CD4-positive, alpha-beta T cell treated with Interleukin-4 for 1 hour (primary cell): ENCODE measurements at regions not wholly inside any gene's neighbourhood (a gene's known extent, or its start where the extent isn't known, plus 50 kb on each side); places are given as distances from the start of the nearest gene placed in this dataset.
"Not testable (repeated sequence)": the region's sequence is repeated elsewhere in the genome, so short reads cannot be mapped to it uniquely, and the experiment has no call there.

Experiments used
- DNase-seq, 2 donors: peaks; one replicate each; pipeline ENCODE4 v3.0.0-alpha.2; 2020 to 2022

DNA sequence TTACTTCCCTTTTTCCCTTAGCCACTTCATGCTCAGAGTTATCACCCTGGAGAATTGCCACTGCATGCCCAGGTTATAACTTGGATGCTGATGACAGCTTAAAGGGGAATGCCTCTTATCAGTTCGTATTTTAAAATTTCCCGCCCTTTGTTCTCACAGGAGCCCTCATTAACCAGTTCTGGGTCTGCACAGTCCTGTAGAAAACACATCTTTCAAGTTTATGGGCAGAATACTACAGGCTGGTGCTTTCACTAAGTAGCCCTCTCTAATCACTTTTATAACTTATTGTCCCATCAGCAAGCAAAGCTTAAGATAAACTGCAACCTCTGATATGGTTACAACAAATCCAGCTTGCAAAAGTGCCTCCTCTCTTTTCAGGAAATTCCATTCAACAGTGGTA, 587.3 kb upstream of the UBE2E2 start:
- DNase-seq, result no peak

DNA sequence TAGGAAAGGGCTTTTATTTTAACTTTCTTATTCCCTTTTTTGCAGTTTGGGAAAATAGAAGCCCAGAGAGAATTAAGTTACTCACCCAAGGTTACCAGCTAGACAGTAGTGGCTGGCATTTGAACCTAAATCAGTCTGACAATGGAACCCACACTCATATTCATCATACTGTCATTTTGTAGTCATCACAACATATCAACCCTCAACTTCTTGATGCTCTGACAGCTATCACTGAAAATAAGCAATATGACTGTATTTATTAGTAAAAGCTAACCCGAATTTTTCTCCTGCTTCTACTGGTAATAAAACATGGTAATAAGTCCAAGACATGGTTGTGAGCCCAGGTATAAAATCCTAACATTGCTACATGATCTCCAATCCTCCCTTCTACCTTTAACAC, 585.8 kb upstream of the UBE2E2 start:
- DNase-seq, result no peak

DNA sequence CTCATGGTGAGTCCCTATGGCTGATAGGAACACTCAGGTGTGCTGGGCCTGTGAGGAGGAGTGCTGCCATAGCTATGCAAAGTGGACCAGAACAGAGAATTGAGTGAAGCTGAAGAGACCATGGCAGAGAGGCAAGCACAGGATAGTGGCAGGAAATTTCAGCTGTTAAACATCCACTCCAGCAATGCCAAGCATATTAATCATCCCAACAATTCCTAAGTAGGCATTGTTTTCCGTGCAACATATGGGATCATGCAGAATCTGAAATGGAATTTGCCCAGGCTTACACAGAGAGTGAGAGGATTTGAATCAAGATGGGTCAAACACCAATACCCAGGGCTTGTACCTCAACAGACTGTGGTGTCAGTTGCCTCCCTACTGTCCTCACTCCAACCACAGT, 582.6 kb upstream of the UBE2E2 start:
- no peak for DNase-seq

DNA sequence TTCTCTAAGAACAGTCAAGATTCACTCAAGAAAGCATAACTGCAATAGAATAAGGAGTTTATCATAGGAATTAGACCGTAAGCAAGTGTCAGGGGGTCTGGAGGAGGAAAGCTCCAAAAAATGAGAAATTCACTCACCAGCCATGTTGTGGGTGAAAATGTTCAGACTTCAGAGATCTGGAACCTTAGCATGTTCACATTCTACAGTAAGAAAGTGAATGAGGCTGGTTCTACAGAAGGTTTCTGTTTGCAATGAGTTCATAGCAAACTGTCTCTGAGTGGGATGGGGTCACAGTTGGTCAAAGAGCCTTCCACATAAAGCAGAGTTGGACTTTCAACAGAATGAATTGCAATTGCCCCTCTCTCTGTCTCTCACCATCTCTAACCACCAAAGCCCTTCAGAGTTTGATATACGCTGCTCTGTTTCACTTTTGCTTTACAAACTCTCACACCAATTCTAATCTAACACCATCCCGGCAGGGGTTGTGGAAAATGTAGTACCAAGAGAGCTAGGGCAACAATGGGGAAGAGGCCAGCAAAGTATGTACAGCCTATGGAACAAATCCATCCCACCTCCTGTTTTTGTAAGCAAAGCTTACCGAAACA, 581.8 kb upstream of the UBE2E2 start:
- no peak for DNase-seq

DNA sequence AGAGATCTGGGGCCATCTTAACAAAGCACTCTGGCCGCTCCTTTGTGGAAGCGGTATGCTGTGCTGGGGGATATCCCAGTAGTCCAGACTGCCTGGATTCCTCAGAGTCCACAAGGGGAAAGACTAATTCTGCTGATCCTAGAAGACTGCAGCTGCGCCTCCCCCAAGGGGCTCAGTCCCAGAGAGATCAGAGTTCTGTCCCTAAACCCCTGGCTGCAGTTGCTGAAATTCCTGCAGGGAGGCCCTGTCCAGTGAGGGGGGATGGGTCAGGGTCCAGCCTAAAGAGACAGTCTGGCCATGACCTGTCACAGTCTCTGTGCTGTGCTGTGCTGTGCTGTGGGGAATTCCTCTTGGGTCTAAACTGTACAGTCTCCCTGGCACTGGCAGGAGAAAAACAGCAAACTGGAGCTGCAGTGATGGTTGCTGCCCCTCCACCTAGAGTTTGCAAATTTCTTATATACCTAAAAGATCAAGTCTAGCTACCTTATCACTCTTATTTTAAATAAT, 575.1 kb upstream of the UBE2E2 start:
- no peak for DNase-seq

DNA sequence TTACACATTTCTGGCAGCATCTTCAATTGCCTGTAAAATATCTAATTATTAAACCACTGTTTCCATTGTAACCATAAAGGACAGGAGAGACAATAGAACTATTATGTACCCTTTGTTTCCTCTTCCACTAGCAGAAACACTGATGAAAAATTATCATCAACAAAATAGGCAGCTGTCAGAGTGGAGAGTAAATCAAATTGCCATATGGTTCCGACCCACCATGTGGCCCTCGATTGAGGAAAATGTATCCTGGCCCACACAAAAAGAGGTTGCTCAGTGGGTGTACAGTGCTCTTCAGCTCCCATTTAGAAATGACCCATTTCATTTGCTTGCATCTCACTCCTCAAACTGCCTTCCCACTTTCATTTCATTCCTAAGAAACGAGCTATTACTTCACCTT, 570.6 kb upstream of the UBE2E2 start:
- no peak for DNase-seq

DNA sequence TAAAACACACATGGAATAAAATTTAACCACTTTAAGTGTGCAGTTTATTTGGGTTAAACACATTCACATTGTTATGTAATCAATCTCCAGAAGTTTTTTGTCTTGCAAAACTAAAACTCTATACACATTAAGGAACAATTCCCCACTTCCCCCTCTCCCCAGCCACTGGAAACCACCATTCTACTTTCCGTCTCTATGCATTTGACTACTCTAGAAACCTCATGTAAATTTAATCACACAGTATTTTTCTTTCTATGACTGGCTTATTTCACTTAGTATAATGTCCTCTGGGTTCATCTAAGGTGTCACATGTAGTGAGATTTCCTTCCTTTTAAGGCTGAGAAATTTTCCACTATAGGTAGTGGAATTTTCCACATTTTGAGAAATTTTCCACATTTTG, 568.7 kb upstream of the UBE2E2 start:
- no peak for DNase-seq

DNA sequence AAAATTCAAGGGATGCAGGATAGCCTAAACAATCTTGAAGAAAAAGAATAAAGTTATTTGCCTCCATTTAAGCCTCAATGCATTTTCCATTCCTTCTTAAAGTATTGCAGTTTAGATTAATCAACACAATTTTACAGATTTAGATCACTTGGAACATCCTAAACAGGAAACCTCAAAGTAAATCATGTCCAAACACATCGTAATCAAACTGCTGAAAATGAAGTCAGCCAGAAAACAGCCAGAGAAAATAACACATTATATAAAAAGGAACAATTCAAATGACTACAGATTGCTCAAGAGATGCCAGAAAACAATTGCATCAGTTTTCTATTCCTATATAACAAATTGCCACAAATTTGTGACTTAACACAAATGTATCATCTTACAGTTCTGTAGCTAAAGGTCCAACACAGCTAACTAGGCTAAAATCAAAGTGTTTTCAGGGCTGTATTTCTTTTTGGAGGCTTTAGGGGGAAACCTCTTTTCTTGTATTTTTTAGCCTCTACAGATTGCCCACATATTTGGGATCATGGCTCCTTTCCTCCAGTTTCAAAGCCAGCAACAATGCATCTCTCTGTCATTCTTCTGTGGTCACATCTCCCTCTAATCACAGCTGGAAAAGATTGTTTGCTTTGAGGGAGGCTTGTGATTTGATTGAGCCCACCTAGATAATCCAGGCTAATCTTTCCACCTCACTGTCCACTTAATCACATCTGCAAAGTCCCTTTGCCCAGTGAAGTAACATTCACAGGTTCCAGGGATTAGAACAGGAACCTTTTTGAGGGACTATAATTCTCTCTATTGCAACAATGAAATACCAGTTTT, 543.3 kb upstream of the UBE2E2 start:
- DNase-seq, result no peak

DNA sequence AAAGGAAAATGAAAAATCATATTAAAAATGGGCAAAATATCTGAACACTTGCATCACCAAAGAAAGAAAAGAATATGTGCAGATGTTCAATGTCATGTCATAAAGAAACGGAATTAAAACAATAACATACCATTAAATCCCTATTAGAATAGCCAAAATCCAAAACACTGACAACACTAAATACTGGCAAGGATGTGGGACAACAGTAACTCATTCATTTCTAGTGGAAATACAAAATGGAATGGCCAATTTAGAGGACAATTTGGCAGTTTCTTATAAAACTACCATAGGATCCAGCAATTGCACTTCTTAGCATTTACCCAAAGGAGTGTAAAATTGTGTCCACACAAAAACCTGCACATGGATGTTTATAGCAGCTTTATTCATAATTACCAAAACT, 542.5 kb upstream of the UBE2E2 start:
- no peak for DNase-seq

DNA sequence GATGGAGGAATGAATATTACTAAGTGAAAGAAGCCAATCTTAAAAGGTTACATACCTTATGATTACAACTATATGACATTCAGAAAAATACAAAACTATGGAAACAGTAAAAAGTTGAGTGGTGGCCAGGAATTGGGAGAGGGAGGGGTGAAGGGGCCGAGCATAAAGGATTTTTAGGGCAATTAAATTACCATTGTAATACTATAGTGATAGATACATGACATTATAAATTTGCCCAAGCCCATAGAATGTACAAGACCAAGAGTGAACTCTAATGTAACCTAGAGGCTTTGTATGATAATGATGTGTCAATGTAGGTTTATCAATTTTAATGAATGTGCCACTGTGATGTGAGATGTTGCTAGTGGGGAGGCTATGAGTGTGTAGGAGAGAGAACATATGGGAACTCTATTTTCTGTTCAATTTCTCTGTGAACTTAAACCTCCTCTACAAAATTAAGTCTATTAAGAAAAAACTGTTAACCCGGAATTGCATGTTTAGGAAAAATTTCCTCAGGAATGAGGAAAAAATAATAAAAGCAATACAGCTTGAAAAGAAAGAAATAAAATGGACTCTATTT, 541.9 kb upstream of the UBE2E2 start:
- no peak for DNase-seq

DNA sequence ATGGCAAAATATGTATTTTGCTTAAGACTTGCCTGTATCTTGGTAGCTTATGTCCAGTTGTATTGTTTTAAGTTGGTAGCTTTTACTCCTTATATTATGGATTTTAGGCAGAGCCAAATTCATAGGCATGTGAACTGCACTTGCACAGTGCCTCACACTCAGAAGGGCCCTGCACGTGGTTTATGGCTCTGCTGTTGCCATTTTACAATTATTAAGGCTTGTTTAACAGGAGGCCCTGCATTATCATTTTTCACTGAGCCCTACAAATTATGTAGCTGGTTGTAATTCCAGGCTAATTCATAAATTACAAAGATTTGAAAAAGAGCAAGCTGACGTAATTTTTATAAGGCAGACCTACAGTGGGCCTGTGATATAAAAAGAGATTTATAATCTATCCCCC, 537.6 kb upstream of the UBE2E2 start:
- DNase-seq, result no peak

DNA sequence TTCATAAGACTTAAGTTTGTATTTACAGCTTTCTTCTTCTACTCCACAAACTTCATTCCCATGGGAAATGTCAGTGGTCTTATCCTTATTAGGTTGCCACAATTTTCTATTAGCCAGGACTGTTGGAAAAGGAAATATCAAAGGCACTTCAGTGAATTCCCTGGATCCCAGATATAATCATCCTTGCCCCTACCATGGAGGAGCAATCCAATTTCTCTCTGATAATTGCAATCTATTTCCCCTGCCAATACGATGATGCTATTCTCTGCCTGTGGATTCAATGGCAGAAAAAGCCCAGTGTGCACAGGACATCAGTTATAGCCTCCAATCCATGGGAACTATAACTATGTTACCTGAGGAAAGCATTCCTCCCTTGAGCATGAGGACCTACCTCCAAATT, 536.4 kb upstream of the UBE2E2 start:
- DNase-seq, result no peak

DNA sequence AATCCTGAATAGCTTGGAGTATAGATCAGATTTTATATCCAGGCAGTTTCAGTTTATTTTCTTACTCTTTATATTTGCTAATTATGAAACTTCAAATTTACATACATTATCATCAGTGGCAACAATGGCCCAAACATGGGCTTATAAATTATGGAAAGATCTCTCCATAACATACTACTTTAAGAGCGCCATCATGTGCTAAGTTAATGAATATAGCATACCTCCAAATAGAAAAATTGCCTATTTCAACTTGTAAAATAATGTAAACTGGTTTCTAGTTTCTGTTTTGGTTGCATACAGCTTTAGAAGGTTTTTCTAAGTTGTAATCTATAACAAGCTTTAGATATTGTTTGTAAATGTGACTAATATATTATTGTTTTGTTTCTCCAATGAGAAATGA, 531.3 kb upstream of the UBE2E2 start:
- DNase-seq, result no peak

DNA sequence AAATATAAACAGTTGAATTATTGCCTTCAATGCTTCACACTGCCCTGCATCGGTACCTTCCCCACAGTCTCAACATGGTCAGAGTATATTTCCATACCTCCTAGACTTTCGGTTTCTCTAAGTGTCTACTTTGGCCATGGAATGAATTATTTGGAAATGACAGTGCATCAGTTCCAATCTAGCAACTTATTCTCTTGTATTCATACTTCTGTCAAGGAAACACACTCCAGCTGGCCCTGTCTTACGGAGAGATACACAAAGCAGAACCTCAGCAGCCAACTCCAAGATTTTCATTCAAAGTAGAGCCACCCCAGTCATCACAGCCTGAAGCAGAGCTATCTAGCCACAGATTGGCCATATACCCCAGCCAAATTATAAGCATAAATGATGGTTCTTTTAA, 518.4 kb upstream of the UBE2E2 start:
- DNase-seq, result no peak

DNA sequence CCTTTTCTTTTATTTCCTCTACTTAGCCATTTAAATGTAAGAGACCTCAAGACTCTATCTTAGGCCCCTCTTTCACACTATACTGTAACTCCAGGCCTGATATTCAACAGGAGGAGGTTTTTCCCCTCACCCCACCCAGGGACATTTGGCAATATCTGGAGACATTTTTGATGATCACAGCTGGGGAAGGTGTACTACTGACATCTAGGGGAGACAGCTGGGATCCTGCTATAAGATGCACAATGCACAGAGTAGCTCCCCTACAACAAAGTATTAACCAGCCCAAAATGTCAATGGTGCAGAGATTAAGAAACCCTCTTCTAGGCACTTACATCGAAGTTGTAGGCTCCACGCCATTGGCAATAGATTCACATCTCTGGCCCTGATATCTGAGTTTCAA, 517.5 kb upstream of the UBE2E2 start:
- no peak for DNase-seq

DNA sequence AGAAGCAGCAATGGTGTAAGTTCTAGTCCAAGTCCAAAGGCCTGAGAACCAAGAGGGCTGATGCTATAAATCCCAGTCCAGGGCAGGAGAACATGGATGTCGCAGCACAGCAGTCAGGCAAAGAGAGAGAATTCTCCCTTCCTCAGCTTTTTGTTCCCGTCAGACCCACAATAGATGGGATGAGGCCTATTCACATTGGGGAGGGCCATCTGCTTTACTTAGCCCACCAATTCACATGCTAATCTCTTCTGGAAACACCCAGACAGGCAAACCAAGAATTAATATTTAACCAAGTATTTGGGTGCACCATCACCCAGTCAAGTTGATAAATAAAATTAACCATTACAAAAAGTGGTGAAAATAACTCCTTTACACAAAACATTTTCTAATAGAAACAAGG, 511.7 kb upstream of the UBE2E2 start:
- DNase-seq, result no peak

DNA sequence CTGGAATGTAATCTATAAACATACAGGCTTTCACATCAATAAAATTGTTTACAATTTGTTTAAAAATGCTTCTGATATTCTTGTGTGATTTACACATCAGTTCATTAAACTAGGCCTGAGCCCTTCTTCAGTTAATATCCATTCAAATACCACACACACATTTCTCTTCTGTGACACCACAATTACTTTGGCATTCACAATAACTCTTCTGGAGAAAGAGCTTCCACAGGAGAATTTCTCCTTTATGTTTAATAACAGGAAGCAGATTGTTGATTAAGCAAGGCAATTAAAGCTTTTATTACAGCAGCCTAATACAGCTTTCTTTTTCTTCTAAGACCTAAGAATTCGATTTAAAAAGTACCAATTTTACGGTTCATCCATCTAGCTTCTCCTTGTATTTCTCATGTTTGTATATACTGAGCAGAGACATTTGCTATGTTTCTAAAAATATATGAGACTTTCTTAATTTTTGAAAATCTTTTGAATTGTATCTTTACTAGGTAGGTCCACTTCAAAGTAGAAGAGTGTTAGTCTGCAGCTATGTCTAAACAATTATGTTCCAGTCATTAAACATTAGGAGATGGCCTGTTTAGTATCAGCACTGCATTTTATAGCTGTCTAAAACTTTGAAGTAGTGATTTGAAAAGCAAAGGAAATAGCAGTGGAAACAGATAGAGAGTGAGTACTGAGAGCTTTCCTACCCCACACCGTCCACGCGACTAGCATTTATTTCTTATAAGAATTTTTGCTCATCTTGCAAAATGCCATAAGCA, 511.1 kb upstream of the UBE2E2 start:
- DNase-seq, result no peak

DNA sequence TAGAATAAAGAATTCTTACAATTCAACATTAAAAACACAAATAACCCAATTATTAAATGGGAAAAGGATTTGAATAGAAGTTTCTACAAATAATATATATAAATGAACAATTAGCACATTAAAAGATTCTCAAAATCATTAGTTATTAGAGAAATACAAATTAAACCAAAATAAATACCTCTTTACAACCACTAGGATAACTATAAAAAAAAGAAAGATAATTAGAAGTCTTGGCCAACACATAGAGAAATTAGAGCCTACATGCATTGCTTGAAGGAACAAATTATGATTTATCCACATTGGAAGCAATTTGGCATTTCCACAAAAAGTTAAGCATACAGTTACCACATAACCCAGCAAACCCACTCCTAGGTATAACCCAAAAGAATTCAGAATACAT, 502.3 kb upstream of the UBE2E2 start:
- no peak for DNase-seq

DNA sequence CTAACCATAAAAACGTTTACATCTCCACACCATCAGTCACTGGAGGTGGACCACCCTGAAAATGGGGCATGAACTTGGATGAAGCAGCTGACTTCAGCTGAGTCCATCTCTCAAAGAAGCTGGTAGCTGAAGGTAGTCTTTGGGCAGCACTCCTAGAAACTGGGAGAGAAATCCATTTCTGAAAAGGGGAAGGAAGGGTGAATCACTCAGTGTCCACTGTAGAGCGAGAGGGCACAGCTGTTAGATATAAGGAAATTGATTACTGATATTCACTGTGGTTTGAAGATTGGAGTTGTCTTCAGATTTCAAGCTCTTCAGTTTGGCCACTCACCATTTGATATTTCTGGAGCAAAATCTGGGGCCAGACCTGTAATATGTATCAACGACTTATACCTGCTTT, 499.0 kb upstream of the UBE2E2 start:
- DNase-seq, result no peak

DNA sequence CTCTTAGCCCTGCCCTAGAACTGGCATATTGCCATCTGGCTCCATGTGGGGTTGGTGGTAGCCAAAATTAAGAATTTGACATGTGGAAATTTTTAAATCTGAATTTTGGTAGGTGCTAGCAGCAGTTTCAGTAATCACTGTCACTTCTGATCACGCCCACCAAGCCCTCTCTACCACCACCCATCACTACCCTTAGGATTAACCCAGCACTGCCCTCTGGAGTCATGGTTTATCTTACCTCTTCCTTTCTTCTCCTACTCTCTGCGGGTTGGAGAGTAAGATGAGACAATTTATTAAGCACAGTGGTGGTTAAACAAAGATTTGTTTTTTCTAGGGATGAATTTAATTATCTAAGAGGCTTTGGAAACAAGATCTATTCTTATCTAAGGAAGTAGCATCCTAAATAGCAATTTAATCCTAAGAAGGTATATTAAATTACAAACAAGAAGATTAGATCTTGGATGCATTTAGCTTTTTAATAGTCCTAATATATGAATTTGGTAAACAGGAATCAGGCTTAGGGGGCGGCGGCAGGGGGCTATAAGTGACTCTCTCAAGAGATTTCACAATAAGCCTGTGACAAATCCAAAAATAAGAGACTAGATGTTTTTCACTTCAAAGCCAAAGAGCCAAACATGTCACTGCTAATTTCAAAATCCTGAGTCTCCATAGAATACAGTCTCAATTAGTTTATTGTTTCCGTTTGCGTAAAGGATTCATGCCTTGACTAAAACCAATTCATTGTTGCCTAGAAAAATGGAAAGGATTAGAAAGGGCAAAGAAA, 498.4 kb upstream of the UBE2E2 start:
- DNase-seq, result no peak

DNA sequence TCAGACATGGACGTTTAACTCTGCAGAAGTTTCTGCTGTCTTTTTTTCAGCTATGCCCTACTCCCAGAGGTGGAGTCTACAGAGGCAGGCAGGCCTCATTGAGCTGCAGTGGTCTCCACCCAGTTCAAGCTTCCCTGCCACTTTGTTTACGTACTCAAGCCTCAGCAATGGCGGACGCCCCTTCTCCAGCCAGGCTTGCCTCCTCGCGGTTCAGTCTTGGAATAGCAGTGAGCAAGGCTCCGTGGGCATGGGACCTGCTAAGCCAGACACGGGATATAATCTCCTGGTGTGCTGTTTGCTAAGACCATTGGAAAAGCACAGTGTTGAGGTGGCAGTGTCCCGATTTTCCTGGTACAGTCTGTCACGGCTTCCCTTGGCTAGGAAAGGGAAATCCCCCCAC, 496.2 kb upstream of the UBE2E2 start:
- not testable (repeated sequence) for DNase-seq

DNA sequence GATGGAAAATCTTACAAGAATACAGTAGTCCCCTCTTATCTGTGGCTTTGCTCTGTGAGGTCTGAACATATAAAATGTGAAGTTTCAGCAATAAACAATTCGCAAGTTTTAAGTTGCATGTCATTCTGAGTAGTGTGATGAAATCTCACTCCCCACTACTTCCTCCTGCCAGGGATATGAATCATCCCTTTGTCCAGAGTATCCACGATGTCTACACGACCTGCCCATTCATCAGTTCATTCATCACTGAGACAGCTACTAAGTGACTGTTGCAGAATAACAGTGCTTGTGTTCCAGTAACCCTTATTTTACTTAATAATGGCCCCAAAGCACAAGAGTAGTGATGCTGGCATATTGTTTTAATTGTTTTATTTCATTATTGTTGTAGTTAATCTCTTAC, 489.2 kb upstream of the UBE2E2 start:
- DNase-seq, result peak in 1 of 2 donors; percentile 38

DNA sequence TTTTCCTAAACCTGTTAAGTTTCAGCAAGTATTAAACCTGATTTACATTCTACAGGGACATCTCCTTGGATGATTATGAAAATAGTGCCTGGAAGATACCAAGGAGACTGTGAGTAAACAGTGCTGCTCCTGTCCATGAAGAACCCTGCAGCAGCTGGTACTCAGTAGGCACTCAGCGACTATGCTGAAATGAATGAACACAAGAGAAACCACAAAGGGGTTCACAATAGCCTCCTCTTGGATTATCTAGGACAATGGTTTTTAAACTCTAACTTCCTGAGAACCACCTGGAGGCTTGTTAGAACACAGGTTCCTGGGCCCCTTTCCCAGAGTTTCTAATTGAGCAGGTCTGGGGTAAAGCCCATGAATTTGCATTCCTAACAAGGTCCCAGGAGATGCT, 488.4 kb upstream of the UBE2E2 start:
- DNase-seq, result no peak
